ENCODE measurements at regions not wholly inside any gene's neighbourhood (a gene's known extent, or its start where the extent isn't known, plus 50 kb on each side); places are given as distances from the start of the nearest gene placed in this dataset.
"Not testable (repeated sequence)": the region's sequence is repeated elsewhere in the genome, so short reads cannot be mapped to it uniquely, and the experiment has no call there.

DNA sequence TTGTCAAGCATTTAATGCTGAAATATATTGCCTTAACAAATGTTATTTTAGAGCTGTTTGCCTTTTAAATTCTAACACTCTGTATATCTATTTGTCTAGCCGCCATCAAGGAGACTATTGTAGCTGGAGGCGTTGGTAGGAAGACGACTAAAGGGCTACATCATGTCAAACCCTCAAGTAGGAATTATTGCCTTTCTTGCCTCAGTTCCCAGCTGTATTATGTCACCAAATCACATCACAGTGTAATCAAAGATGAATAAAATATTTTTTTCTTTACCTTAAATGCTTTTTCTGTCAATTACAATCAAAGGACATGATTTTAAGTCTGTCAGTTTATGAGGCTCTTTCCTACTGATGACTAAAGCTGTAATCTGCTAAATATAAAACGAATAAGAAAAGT lies 233.1 kb downstream of the ZIC4 start:
- TF ChIP-seq, protein P1, sequence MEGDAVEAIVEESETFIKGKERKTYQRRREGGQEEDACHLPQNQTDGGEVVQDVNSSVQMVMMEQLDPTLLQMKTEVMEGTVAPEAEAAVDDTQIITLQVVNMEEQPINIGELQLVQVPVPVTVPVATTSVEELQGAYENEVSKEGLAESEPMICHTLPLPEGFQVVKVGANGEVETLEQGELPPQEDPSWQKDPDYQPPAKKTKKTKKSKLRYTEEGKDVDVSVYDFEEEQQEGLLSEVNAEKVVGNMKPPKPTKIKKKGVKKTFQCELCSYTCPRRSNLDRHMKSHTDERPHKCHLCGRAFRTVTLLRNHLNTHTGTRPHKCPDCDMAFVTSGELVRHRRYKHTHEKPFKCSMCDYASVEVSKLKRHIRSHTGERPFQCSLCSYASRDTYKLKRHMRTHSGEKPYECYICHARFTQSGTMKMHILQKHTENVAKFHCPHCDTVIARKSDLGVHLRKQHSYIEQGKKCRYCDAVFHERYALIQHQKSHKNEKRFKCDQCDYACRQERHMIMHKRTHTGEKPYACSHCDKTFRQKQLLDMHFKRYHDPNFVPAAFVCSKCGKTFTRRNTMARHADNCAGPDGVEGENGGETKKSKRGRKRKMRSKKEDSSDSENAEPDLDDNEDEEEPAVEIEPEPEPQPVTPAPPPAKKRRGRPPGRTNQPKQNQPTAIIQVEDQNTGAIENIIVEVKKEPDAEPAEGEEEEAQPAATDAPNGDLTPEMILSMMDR (IDR thresholded peaks at IDR 0.05; ENCODE audit: low read depth, low read length, missing control alignments), result no peak
- in situ Hi-C loops (cut with HindIII; ENCODE audit: low sequenced_read_pairs), result no loop called here
- DNase-seq (ENCODE audit: low read depth), result no peak
- no peak overlapping the region for H3K4me3 ChIP-seq (ENCODE audit: low read depth, low read length)

DNA sequence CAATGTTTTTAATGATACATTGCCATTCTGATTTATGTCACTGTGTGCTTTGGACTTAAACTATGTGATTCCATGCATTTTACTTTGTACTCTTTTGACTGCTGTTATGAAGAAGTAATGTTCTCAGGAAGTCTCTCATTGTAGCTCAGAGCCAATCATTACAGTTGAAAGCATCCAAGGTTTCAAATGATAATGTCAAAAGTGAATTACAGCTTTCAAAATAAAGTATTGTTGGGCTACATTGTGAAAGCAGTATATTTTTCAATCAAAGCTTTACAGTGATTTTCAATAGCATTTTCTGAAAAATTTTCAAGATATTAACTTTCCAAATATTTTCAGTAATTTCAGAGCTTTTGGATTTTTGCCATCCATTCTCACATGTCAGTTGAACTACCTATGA lies 243.6 kb downstream of the ZIC4 start:
- no peak overlapping the region for H3K4me3 ChIP-seq (ENCODE audit: low read depth, low read length)
- TF ChIP-seq, protein P1 (IDR thresholded peaks at IDR 0.05; ENCODE audit: low read depth, low read length, missing control alignments), result no peak
- DNase-seq (ENCODE audit: low read depth), result no peak
- in situ Hi-C loops (cut with HindIII; ENCODE audit: low sequenced_read_pairs), result no loop called here

- TF ChIP-seq, protein P1 (IDR thresholded peaks at IDR 0.05; ENCODE audit: low read depth, low read length, missing control alignments), result no peak
- DNase-seq (ENCODE audit: low read depth), result no peak
- in situ Hi-C loops (cut with HindIII; ENCODE audit: low sequenced_read_pairs), result no loop called here
- no peak overlapping the region for H3K4me3 ChIP-seq (ENCODE audit: low read depth, low read length)
Observed at GRCh38 chr3:147161833-147162232, 244.5 kb downstream of the ZIC4 start.

- no peak overlapping the region for H3K4me3 ChIP-seq (ENCODE audit: low read depth, low read length)
- in situ Hi-C loops (cut with HindIII; ENCODE audit: low sequenced_read_pairs), result no loop called here
- TF ChIP-seq, protein P1 (IDR thresholded peaks at IDR 0.05; ENCODE audit: low read depth, low read length, missing control alignments), result no peak
- no peak for DNase-seq (ENCODE audit: low read depth)
Observed at GRCh38 chr3:147160984-147161383, 245.4 kb downstream of the ZIC4 start.

DNA sequence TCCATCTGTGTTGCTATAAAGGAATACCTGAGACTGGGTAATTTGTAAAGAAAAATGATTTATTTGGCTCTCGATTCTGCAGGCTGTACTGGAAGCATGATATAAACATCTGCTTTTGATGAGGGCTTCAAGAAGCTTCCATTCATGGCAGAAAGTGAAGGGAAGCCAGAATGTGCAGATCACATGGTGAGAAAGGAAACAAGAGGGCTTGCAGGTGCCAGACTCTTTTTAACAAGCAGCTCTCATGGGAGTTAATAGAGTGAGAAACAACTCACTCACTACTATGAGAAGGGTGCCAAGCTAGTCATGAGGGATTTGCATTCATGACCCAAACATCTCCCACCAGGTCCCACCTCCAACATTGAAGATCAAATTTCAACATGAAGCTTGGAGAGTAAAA lies 247.2 kb downstream of the ZIC4 start:
- DNase-seq (ENCODE audit: low read depth), result no peak
- TF ChIP-seq, protein P1 (IDR thresholded peaks at IDR 0.05; ENCODE audit: low read depth, low read length, missing control alignments), result no peak
- in situ Hi-C loops (cut with HindIII; ENCODE audit: low sequenced_read_pairs), result no loop called here
- H3K4me3 ChIP-seq (ENCODE audit: low read depth, low read length), result no peak overlapping the region

GRCh38 chr3:147157631-147158030 lies 248.7 kb downstream of the ZIC4 start:
- no peak for DNase-seq (ENCODE audit: low read depth)
- in situ Hi-C loops (cut with HindIII; ENCODE audit: low sequenced_read_pairs), result no loop called here
- TF ChIP-seq, protein P1 (IDR thresholded peaks at IDR 0.05; ENCODE audit: low read depth, low read length, missing control alignments), result no peak
- no peak overlapping the region for H3K4me3 ChIP-seq (ENCODE audit: low read depth, low read length)

- H3K4me3 ChIP-seq (ENCODE audit: low read depth, low read length); in situ Hi-C loops (cut with HindIII; ENCODE audit: low sequenced_read_pairs); DNase-seq (ENCODE audit: low read depth): not testable (repeated sequence)
Observed at GRCh38 chr3:147154988-147155387, 251.4 kb downstream of the ZIC4 start.
